ENCODE measurements at regions not wholly inside any gene's neighbourhood (a gene's known extent, or its start where the extent isn't known, plus 50 kb on each side); places are given as distances from the start of the nearest gene placed in this dataset.

- no peaks in the 10 kb centered on the region for H3K36me3 ChIP-seq (ENCODE audit: control insufficient read depth, insufficient read depth, low read length)
- no peak overlapping the region for H3K27ac ChIP-seq (ENCODE audit: low read length)
- no peaks in the 10 kb centered on the region for H3K27me3 ChIP-seq (ENCODE audit: control insufficient read depth, insufficient read depth, low read length)
- no peak overlapping the region for H3K4me3 ChIP-seq (ENCODE audit: low read length)
- H3K9me3 ChIP-seq (ENCODE audit: control insufficient read depth, insufficient read depth, low read length): no peaks in the 10 kb centered on the region
- 100% methylated on average over 1 of the region's 2 CpGs for WGBS (ENCODE audit: insufficient coverage, insufficient read length)
- DNase-seq (ENCODE audit: low read depth, low spot score): no peak
- no peaks in the 10 kb centered on the region for H3K4me1 ChIP-seq (ENCODE audit: control insufficient read depth, insufficient read depth, low read length)
Observed at GRCh38 chr16:64704386-64704785, 417.5 kb downstream of the CDH11 start.

DNA sequence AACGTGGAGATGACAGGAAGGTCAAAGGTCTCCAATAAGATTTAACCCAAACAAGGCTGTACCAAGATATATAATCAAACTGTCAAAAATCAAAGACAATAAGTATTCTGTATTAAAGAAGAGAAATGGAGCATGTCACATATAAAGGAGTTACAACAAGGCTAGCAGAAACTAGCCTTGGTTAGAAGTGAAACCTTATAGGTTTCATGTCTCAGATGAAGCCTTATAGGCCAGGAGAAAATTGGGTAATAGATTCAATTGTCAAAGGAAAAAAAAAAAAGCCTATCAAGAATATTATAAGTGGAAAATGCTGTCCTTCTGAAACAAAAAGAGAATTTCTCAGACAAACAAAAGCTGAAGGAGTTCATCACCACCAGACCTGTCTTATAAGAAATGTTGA lies 419.4 kb downstream of the CDH11 start:
- H3K36me3 ChIP-seq (ENCODE audit: control insufficient read depth, insufficient read depth, low read length): no peaks in the 10 kb centered on the region
- H3K4me3 ChIP-seq (ENCODE audit: low read length): no peak overlapping the region
- no CpG with 5 or more reads among the region's 1 CpG for WGBS (ENCODE audit: insufficient coverage, insufficient read length)
- H3K27me3 ChIP-seq (ENCODE audit: control insufficient read depth, insufficient read depth, low read length): no peaks in the 10 kb centered on the region
- H3K9me3 ChIP-seq (ENCODE audit: control insufficient read depth, insufficient read depth, low read length): no peaks in the 10 kb centered on the region
- H3K4me1 ChIP-seq (ENCODE audit: control insufficient read depth, insufficient read depth, low read length): no peaks in the 10 kb centered on the region
- no peak overlapping the region for H3K27ac ChIP-seq (ENCODE audit: low read length)
- DNase-seq (ENCODE audit: low read depth, low spot score): no peak

GRCh38 chr16:64700628-64701027 lies 421.2 kb downstream of the CDH11 start:
- H3K27ac ChIP-seq (ENCODE audit: low read length): no peak overlapping the region
- DNase-seq (ENCODE audit: low read depth, low spot score): no peak
- no peaks in the 10 kb centered on the region for H3K36me3 ChIP-seq (ENCODE audit: control insufficient read depth, insufficient read depth, low read length)
- no peaks in the 10 kb centered on the region for H3K9me3 ChIP-seq (ENCODE audit: control insufficient read depth, insufficient read depth, low read length)
- H3K4me3 ChIP-seq (ENCODE audit: low read length): no peak overlapping the region
- no CpG with 5 or more reads among the region's 3 CpGs for WGBS (ENCODE audit: insufficient coverage, insufficient read length)
- no peaks in the 10 kb centered on the region for H3K4me1 ChIP-seq (ENCODE audit: control insufficient read depth, insufficient read depth, low read length)
- H3K27me3 ChIP-seq (ENCODE audit: control insufficient read depth, insufficient read depth, low read length): no peaks in the 10 kb centered on the region

GRCh38 chr16:64696866-64697265 lies 425.0 kb downstream of the CDH11 start:
- no peak overlapping the region for H3K27ac ChIP-seq (ENCODE audit: low read length)
- H3K4me3 ChIP-seq (ENCODE audit: low read length): no peak overlapping the region
- no peaks in the 10 kb centered on the region for H3K4me1 ChIP-seq (ENCODE audit: control insufficient read depth, insufficient read depth, low read length)
- H3K36me3 ChIP-seq (ENCODE audit: control insufficient read depth, insufficient read depth, low read length): no peaks in the 10 kb centered on the region
- H3K9me3 ChIP-seq (ENCODE audit: control insufficient read depth, insufficient read depth, low read length): no peaks in the 10 kb centered on the region
- DNase-seq (ENCODE audit: low read depth, low spot score): no peak
- H3K27me3 ChIP-seq (ENCODE audit: control insufficient read depth, insufficient read depth, low read length): no peaks in the 10 kb centered on the region
- no CpG with 5 or more reads among the region's 1 CpG for WGBS (ENCODE audit: insufficient coverage, insufficient read length)

GRCh38 chr16:64695684-64696083 lies 426.2 kb downstream of the CDH11 start:
- H3K4me3 ChIP-seq (ENCODE audit: low read length): no peak overlapping the region
- WGBS (ENCODE audit: insufficient coverage, insufficient read length): no CpG with 5 or more reads among the region's 4 CpGs
- H3K9me3 ChIP-seq (ENCODE audit: control insufficient read depth, insufficient read depth, low read length): no peaks in the 10 kb centered on the region
- no peaks in the 10 kb centered on the region for H3K27me3 ChIP-seq (ENCODE audit: control insufficient read depth, insufficient read depth, low read length)
- H3K4me1 ChIP-seq (ENCODE audit: control insufficient read depth, insufficient read depth, low read length): no peaks in the 10 kb centered on the region
- DNase-seq (ENCODE audit: low read depth, low spot score): no peak
- H3K27ac ChIP-seq (ENCODE audit: low read length): no peak overlapping the region
- H3K36me3 ChIP-seq (ENCODE audit: control insufficient read depth, insufficient read depth, low read length): no peaks in the 10 kb centered on the region

DNA sequence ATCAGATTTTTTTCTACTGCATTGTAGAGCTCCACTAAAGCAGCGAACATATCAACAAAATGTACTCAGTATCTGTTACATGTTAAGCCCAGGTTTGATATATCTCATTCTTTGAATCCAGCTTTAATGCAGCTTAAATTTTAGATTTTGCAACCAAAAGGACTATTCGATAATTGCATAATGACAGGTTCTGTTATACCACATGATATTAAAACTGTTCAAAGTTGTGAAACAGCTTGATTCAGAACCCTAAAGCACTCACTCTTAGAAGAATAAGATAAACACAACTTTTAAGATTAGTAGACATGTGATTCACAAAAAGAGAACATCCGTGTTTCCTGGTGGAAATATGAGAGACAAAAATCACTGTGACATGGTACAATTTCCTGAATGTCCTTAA lies 427.9 kb downstream of the CDH11 start:
- Histone ChIP-seq H3K4me1 (ENCODE audit: control insufficient read depth, insufficient read depth, low read length) (no peaks in the 10 kb centered on the region), H3K4me3 (ENCODE audit: low read length) (no peak overlapping the region), H3K27me3 (ENCODE audit: control insufficient read depth, insufficient read depth, low read length) (no peaks in the 10 kb centered on the region), H3K27ac (ENCODE audit: low read length) (no peak overlapping the region), H3K36me3 (ENCODE audit: control insufficient read depth, insufficient read depth, low read length) (no peaks in the 10 kb centered on the region), H3K9me3 (ENCODE audit: control insufficient read depth, insufficient read depth, low read length) (no peaks in the 10 kb centered on the region)
- no peak for DNase-seq (ENCODE audit: low read depth, low spot score)
- WGBS (ENCODE audit: insufficient coverage, insufficient read length): no CpG with 5 or more reads among the region's 3 CpGs

- H3K9me3 ChIP-seq (ENCODE audit: control insufficient read depth, insufficient read depth, low read length): no peaks in the 10 kb centered on the region
- WGBS (ENCODE audit: insufficient coverage, insufficient read length): no CpG with 5 or more reads among the region's 4 CpGs
- no peaks in the 10 kb centered on the region for H3K27me3 ChIP-seq (ENCODE audit: control insufficient read depth, insufficient read depth, low read length)
- no peaks in the 10 kb centered on the region for H3K4me1 ChIP-seq (ENCODE audit: control insufficient read depth, insufficient read depth, low read length)
- H3K27ac ChIP-seq (ENCODE audit: low read length): no peak overlapping the region
- DNase-seq (ENCODE audit: low read depth, low spot score): no peak
- no peaks in the 10 kb centered on the region for H3K36me3 ChIP-seq (ENCODE audit: control insufficient read depth, insufficient read depth, low read length)
- no peak overlapping the region for H3K4me3 ChIP-seq (ENCODE audit: low read length)
Observed at GRCh38 chr16:64687786-64688185, 434.1 kb downstream of the CDH11 start.

GRCh38 chr16:64687123-64687522 lies 434.7 kb downstream of the CDH11 start:
- no CpG with 5 or more reads among the region's 2 CpGs for WGBS (ENCODE audit: insufficient coverage, insufficient read length)
- no peaks in the 10 kb centered on the region for H3K36me3 ChIP-seq (ENCODE audit: control insufficient read depth, insufficient read depth, low read length)
- no peaks in the 10 kb centered on the region for H3K4me1 ChIP-seq (ENCODE audit: control insufficient read depth, insufficient read depth, low read length)
- no peaks in the 10 kb centered on the region for H3K9me3 ChIP-seq (ENCODE audit: control insufficient read depth, insufficient read depth, low read length)
- no peaks in the 10 kb centered on the region for H3K27me3 ChIP-seq (ENCODE audit: control insufficient read depth, insufficient read depth, low read length)
- H3K27ac ChIP-seq (ENCODE audit: low read length): no peak overlapping the region
- no peak for DNase-seq (ENCODE audit: low read depth, low spot score)
- H3K4me3 ChIP-seq (ENCODE audit: low read length): no peak overlapping the region

- Histone ChIP-seq H3K27ac (ENCODE audit: low read length) (no peak overlapping the region), H3K36me3 (ENCODE audit: control insufficient read depth, insufficient read depth, low read length) (no peaks in the 10 kb centered on the region), H3K4me3 (ENCODE audit: low read length) (no peak overlapping the region), H3K4me1 (ENCODE audit: control insufficient read depth, insufficient read depth, low read length) (no peaks in the 10 kb centered on the region), H3K27me3 (ENCODE audit: control insufficient read depth, insufficient read depth, low read length) (no peaks in the 10 kb centered on the region), H3K9me3 (ENCODE audit: control insufficient read depth, insufficient read depth, low read length) (no peaks in the 10 kb centered on the region)
- WGBS (ENCODE audit: insufficient coverage, insufficient read length): no CpG with 5 or more reads among the region's 4 CpGs
- no peak for DNase-seq (ENCODE audit: low read depth, low spot score)
Observed at GRCh38 chr16:64679976-64680690, 441.7 kb downstream of the CDH11 start.

DNA sequence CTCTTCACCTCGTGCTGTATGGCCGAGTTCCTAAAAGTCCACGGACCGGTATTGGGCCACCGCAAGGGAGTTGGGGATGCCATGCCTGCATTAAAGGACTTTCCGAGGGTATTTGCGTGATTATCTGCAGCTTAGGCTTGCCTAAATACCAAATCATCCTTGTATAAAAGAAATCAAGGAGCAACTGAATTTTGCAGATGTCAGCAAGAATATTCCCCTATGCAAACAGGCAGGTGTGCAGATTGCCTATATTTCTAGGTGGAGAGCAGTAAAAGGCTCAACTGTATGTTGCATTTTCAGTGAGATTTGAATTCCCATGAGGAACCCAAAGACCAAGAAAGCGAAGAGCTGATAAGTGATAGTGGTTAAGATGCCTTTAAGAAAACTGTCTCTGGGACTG lies 452.3 kb downstream of the CDH11 start:
- WGBS (ENCODE audit: insufficient coverage, insufficient read length): no CpG with 5 or more reads among the region's 8 CpGs
- no peak overlapping the region for H3K4me3 ChIP-seq (ENCODE audit: low read length)
- no peaks in the 10 kb centered on the region for H3K9me3 ChIP-seq (ENCODE audit: control insufficient read depth, insufficient read depth, low read length)
- no peaks in the 10 kb centered on the region for H3K4me1 ChIP-seq (ENCODE audit: control insufficient read depth, insufficient read depth, low read length)
- no peak for DNase-seq (ENCODE audit: low read depth, low spot score)
- no peak overlapping the region for H3K27ac ChIP-seq (ENCODE audit: low read length)
- no peaks in the 10 kb centered on the region for H3K27me3 ChIP-seq (ENCODE audit: control insufficient read depth, insufficient read depth, low read length)
- no peaks in the 10 kb centered on the region for H3K36me3 ChIP-seq (ENCODE audit: control insufficient read depth, insufficient read depth, low read length)

DNA sequence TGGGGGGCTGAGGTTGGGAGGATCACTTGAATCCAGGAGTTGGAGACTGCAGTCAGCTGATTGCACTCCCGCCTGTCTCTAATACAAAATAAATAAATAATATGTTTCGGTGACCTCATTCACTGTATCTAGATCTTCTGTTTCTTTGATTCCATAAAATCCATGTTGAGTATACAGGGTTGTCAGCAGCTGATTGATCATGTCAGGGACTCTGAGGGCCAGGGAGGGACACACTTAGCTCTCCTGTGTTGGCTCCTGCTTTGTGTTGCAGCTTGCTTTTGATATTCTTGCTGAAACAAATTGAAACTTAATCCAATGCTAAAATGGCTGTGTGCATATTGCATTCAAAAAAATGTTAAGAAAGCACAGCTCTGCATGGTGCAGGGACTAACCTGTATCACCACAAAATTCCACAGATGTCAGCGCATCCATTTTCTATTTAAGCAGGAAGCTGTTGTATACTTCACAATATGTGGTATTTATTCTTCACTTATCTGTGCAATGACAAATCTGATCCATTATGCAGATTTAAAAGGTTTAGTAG lies 454.5 kb downstream of the CDH11 start:
- no peak for DNase-seq (ENCODE audit: low read depth, low spot score)
- Histone ChIP-seq H3K4me3 (ENCODE audit: low read length) (no peak overlapping the region), H3K4me1 (ENCODE audit: control insufficient read depth, insufficient read depth, low read length) (no peaks in the 10 kb centered on the region), H3K27me3 (ENCODE audit: control insufficient read depth, insufficient read depth, low read length) (no peaks in the 10 kb centered on the region), H3K36me3 (ENCODE audit: control insufficient read depth, insufficient read depth, low read length) (no peaks in the 10 kb centered on the region), H3K27ac (ENCODE audit: low read length) (no peak overlapping the region), H3K9me3 (ENCODE audit: control insufficient read depth, insufficient read depth, low read length) (no peaks in the 10 kb centered on the region)
- WGBS (ENCODE audit: insufficient coverage, insufficient read length): no CpG with 5 or more reads among the region's 3 CpGs
